ENCODE measurements at regions not wholly inside any gene's neighbourhood (a gene's known extent, or its start where the extent isn't known, plus 50 kb on each side); places are given as distances from the start of the nearest gene placed in this dataset.

DNA sequence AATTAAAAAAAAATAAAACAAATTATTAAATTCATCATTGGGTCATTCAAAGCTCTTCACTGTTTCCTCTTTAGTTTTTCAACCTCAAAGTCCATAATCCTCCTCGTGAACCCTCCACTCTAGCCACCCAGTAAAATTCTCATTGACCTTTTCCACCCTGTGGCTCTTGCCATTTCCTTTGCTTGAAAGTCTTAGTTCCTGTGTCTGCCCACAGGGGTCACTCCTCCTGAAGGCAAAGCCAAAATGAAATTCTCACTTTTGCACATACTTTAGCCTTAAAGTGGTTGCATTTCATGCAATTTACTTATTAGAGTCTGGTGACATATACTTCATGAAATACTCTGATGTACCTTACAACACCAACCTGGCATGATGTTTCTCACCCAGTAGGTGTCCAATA, 263.7 kb downstream of the BMP2 start:
- Histone ChIP-seq H3K27ac (no peak overlapping the region), H3K36me3 (no peaks in the 10 kb centered on the region), H3K27me3 (no peaks in the 10 kb centered on the region), H3K4me1 (no peaks in the 10 kb centered on the region), H3K4me3 (no peak overlapping the region), H3K9me3 (no peaks in the 10 kb centered on the region)
- intact Hi-C loops (cut with DNase I; ENCODE audit: low total_unique reads) = no loop called here
- TF ChIP-seq POLR2A (IDR thresholded peaks at IDR 0.05) = no peak
- TF ChIP-seq, protein P1, sequence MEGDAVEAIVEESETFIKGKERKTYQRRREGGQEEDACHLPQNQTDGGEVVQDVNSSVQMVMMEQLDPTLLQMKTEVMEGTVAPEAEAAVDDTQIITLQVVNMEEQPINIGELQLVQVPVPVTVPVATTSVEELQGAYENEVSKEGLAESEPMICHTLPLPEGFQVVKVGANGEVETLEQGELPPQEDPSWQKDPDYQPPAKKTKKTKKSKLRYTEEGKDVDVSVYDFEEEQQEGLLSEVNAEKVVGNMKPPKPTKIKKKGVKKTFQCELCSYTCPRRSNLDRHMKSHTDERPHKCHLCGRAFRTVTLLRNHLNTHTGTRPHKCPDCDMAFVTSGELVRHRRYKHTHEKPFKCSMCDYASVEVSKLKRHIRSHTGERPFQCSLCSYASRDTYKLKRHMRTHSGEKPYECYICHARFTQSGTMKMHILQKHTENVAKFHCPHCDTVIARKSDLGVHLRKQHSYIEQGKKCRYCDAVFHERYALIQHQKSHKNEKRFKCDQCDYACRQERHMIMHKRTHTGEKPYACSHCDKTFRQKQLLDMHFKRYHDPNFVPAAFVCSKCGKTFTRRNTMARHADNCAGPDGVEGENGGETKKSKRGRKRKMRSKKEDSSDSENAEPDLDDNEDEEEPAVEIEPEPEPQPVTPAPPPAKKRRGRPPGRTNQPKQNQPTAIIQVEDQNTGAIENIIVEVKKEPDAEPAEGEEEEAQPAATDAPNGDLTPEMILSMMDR (IDR thresholded peaks at IDR 0.05 in 4 of 5, conservative IDR thresholded peaks at IDR 0.05 in 1 of 5) = no peak
- in situ Hi-C loops (cut with MboI; ENCODE audit: low sequenced_read_pairs in 4 of 4) = no loop called here
- DNase-seq = no peak
- ATAC-seq = no peak

DNA sequence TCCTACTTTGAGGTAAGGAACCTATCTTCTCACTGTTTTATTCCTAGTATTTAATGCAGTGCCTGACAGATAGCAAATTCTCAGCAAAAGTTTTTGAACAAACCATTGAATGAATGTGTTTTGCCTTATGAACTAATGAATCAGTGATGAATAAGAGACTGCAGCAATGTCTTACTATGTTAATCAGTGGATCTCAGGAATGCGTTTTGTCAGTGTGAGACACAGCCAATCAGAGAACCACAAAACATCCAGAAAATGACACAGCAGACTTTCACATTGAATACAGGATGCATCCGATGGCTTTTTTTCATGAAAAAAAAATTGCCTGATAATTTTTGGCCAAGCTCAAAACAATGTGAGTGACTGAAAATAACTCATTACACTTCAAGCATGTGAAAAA, 270.5 kb downstream of the BMP2 start:
- ATAC-seq = no peak
- H3K36me3 ChIP-seq = no peaks in the 10 kb centered on the region
- no peaks in the 10 kb centered on the region for H3K9me3 ChIP-seq
- intact Hi-C loops (cut with DNase I; ENCODE audit: low total_unique reads) = no loop called here
- H3K4me1 ChIP-seq = no peaks in the 10 kb centered on the region
- no peak overlapping the region for H3K27ac ChIP-seq
- no peak for DNase-seq
- no peaks in the 10 kb centered on the region for H3K27me3 ChIP-seq
- no peak overlapping the region for H3K4me3 ChIP-seq
- in situ Hi-C loops (cut with MboI; ENCODE audit: low sequenced_read_pairs in 4 of 4) = no loop called here
- TF ChIP-seq POLR2A (IDR thresholded peaks at IDR 0.05) = no peak
- TF ChIP-seq, protein P1 (IDR thresholded peaks at IDR 0.05 in 4 of 5, conservative IDR thresholded peaks at IDR 0.05 in 1 of 5) = no peak

DNA sequence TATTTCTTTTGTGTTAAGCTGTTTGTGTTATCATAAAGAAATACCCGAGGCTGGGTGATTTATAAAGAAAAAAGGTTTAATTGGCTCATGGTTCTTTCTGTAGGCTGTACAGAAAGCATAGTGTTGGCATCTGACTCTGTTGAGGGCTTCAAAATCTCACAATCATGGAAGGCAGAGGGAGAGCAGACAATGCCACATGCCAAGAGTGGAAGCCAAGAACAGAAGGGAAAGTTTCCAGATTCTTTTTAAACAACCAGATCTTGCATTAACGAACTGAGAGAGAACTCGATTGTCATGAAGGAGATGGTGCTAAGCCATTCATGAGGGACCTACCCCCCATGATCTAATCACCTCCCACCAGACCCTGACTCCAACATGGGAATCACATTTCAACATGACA, 290.1 kb downstream of the BMP2 start:
- no peak for ATAC-seq

DNA sequence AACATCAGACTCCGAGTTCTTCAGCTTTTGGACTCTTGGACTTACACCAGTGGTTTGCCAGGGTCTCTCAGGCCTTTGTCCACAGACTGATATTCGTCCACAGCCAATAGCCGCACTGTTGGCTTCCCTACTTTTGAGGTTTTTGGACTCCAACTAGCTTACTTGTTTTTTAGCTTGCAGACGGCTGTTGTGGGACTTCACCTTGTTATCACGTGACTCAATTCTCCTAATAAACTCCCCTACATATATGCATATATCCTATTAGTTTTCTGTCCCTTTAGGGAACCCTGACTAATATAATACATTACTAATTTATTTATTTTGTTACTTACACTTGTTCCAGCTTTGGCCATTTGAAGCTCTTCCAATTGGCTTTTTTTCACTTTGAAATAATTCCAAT, 311.3 kb downstream of the BMP2 start:
- TF ChIP-seq, protein P1 (IDR thresholded peaks at IDR 0.05 in 4 of 5, conservative IDR thresholded peaks at IDR 0.05 in 1 of 5) = no peak
- no peak for TF ChIP-seq POLR2A (IDR thresholded peaks at IDR 0.05)
- no peaks in the 10 kb centered on the region for H3K9me3 ChIP-seq
- DNase-seq (no peak), ATAC-seq (no peak)
- no peaks in the 10 kb centered on the region for H3K27me3 ChIP-seq
- H3K4me1 ChIP-seq = no peaks in the 10 kb centered on the region
- no peak overlapping the region for H3K4me3 ChIP-seq
- intact Hi-C loops (cut with DNase I; ENCODE audit: low total_unique reads) (no loop called here), in situ Hi-C loops (cut with MboI; ENCODE audit: low sequenced_read_pairs in 4 of 4) (no loop called here)
- no peak overlapping the region for H3K27ac ChIP-seq
- no peaks in the 10 kb centered on the region for H3K36me3 ChIP-seq

More for the DNA sequence above, 290.1 kb downstream of the BMP2 start:
- H3K9me3 ChIP-seq = no peaks in the 10 kb centered on the region
- no peak overlapping the region for H3K4me3 ChIP-seq
- H3K27me3 ChIP-seq = no peaks in the 10 kb centered on the region
- TF ChIP-seq, protein P1 (IDR thresholded peaks at IDR 0.05 in 4 of 5, conservative IDR thresholded peaks at IDR 0.05 in 1 of 5) = no peak
- TF ChIP-seq POLR2A (IDR thresholded peaks at IDR 0.05) = no peak
- in situ Hi-C loops (cut with MboI; ENCODE audit: low sequenced_read_pairs in 4 of 4) (loop anchor here in 1 of 4 donors (25.0 kb wide), 1 partner anchor 95 kb away; no protein-coding TSS in a partner anchor), intact Hi-C loops (cut with DNase I; ENCODE audit: low total_unique reads) (no loop called here)
- H3K27ac ChIP-seq = no peak overlapping the region
- no peak for DNase-seq
- no peaks in the 10 kb centered on the region for H3K4me1 ChIP-seq
- H3K36me3 ChIP-seq = no peaks in the 10 kb centered on the region

DNA sequence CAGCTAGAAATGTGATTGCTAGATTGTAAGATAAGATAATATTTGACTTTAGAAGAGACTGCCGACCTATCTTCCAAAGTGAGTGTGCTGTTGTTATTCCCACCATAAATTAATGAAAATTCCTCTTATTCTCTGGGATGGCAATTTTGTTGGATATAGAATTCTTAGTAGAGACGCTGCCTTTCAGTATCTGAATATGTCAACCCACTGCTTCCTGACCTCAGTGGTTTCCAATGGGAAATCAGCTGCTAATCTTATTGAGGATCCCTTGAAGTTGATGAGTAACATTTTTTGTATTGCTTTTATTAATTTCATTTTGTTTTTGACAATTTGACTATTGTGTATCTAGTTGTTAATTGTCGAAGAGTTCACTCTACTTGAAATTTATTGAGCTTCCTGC, 313.0 kb downstream of the BMP2 start:
- Histone ChIP-seq H3K4me1 (no peaks in the 10 kb centered on the region), H3K9me3 (no peaks in the 10 kb centered on the region), H3K4me3 (no peak overlapping the region), H3K27me3 (no peaks in the 10 kb centered on the region), H3K36me3 (no peaks in the 10 kb centered on the region), H3K27ac (no peak overlapping the region)
- DNase-seq (no peak), ATAC-seq (no peak)
- TF ChIP-seq, protein P1 (IDR thresholded peaks at IDR 0.05 in 4 of 5, conservative IDR thresholded peaks at IDR 0.05 in 1 of 5) = no peak
- no peak for TF ChIP-seq POLR2A (IDR thresholded peaks at IDR 0.05)
- intact Hi-C loops (cut with DNase I; ENCODE audit: low total_unique reads) = no loop called here
- in situ Hi-C loops (cut with MboI; ENCODE audit: low sequenced_read_pairs in 4 of 4) = no loop called here
